Transverse colon (tissue), 4 donors: ENCODE measurements at regions not wholly inside any gene's neighbourhood (a gene's known extent, or its start where the extent isn't known, plus 50 kb on each side); places are given as distances from the start of the nearest gene placed in this dataset.

ENCODE experiments used
- CTCF ChIP-seq, 5 experiments: fragments of 200-600 bp in 3 of 5; fragments of 450-650 bp in 2 of 5; sonication (generic) in 3 of 5; IDR thresholded peaks; 1 replicate in 2 of 5; 2 replicates in 3 of 5; pipeline ENCODE4 v1.5.1; 2016 to 2017; ENCODE audit warnings: antibody characterized with exemption in 5 of 5, inconsistent platforms in 3 of 5, mild to moderate bottlenecking in 2 of 5, moderate library complexity in 1 of 5
- POLR2AphosphoS5 ChIP-seq, 3 donors: sonication (generic); formaldehyde crosslinking; IDR thresholded peaks; one replicate each; pipeline ENCODE4 v1.6.1; 2016; ENCODE audit warnings: antibody characterized with exemption in 3 of 3

- TF ChIP-seq CTCF (IDR thresholded peaks at IDR 0.05) (peak; percentile 90 to 97 (median 93)), POLR2AphosphoS5 (IDR thresholded peaks at IDR 0.05) (peak in 1 of 3 donors; percentile 8)
These were observed 358.4 kb downstream of the THBS2 start for GRCh38 chr6:168895102-168895812.
